HL-60 (cell line): ENCODE measurements at regions not wholly inside any gene's neighbourhood (a gene's known extent, or its start where the extent isn't known, plus 50 kb on each side); places are given as distances from the start of the nearest gene placed in this dataset.

Source experiments
- DNase-seq, 2 experiments: peaks; one replicate each; pipeline ENCODE4 v3.0.0-alpha.2; 2010 to 2020; ENCODE audit warnings: low read depth in 1 of 2, low spot score in 1 of 2
- H3K27ac ChIP-seq: fragments of 250-450 bp; sonication (Bioruptor Pico); replicated peaks from 2 replicates; pipeline ENCODE4 v1.5.1; 2020; ENCODE audit warnings: mild to moderate bottlenecking, moderate library complexity
- H3K27me3 ChIP-seq: fragments of 250-450 bp; sonication (Bioruptor Pico); 2 replicates; pipeline ENCODE4 v1.5.1; 2021; ENCODE audit warnings: mild to moderate bottlenecking, moderate library complexity; ENCODE audit not compliant: insufficient read depth, poor library complexity, severe bottlenecking
- H3K4me3 ChIP-seq: replicated peaks from 2 replicates; pipeline ENCODE4 v1.5.1; 2011; ENCODE audit warnings: mild to moderate bottlenecking, control low read depth, low read length; ENCODE audit not compliant: insufficient read depth
- CTCF ChIP-seq: IDR thresholded peaks from one replicate; pipeline ENCODE4 v1.5.1; 2011; ENCODE audit warnings: low read length, control low read depth, inconsistent platforms; ENCODE audit not compliant: insufficient read depth
- GABPA ChIP-seq: IDR thresholded peaks from 2 replicates; pipeline ENCODE4 v1.6.1; 2012; ENCODE audit warnings: low read depth
- POLR2AphosphoS5 ChIP-seq: IDR thresholded peaks from 2 replicates; pipeline ENCODE4 v1.6.1; 2012; ENCODE audit warnings: low read depth
- REST ChIP-seq: IDR thresholded peaks from 2 replicates; pipeline ENCODE4 v1.6.1; 2012; ENCODE audit warnings: low read depth; ENCODE audit not compliant: insufficient replicate concordance
- SPI1 ChIP-seq: IDR thresholded peaks from 2 replicates; pipeline ENCODE4 v1.6.1; 2012; ENCODE audit warnings: low read depth, mild to moderate bottlenecking, borderline replicate concordance

- TF ChIP-seq GABPA = no peak
- DNase-seq = no peak
Observed at GRCh38 chr13:33758113-33758512, 59.8 kb upstream of the RFC3 start.

GRCh38 chr13:33761740-33762139 is 56.2 kb upstream of the RFC3 start:
- H3K27me3 ChIP-seq = no peaks in the 10 kb centered on the region
- no peak overlapping the region for H3K4me3 ChIP-seq
- no peak for DNase-seq
- H3K27ac ChIP-seq = no peak overlapping the region
- TF ChIP-seq SPI1 = no peak
- no peak for TF ChIP-seq REST
- TF ChIP-seq CTCF = no peak
- TF ChIP-seq POLR2AphosphoS5 = no peak
- no peak for TF ChIP-seq GABPA

More at GRCh38 chr13:33758113-33758512, 59.8 kb upstream of the RFC3 start:
- H3K27ac ChIP-seq = no peak overlapping the region
- H3K4me3 ChIP-seq = no peak overlapping the region
- no peaks in the 10 kb centered on the region for H3K27me3 ChIP-seq

- H3K4me3 ChIP-seq = no peak overlapping the region
- TF ChIP-seq SPI1 = no peak
- no peak for TF ChIP-seq GABPA
- TF ChIP-seq REST = no peak
- TF ChIP-seq POLR2AphosphoS5 = no peak
- TF ChIP-seq CTCF = no peak
- DNase-seq = no peak
- no peak overlapping the region for H3K27ac ChIP-seq
- H3K27me3 ChIP-seq = no peaks in the 10 kb centered on the region
Observed at GRCh38 chr13:33763021-33763420, 54.9 kb upstream of the RFC3 start.

- DNase-seq = no peak
- TF ChIP-seq GABPA = no peak
- TF ChIP-seq REST = no peak
- no peak for TF ChIP-seq POLR2AphosphoS5
- no peak for TF ChIP-seq SPI1
- TF ChIP-seq CTCF = no peak
- Histone ChIP-seq H3K27me3 (no peaks in the 10 kb centered on the region), H3K27ac (no peak overlapping the region), H3K4me3 (no peak overlapping the region)
Observed at GRCh38 chr13:33764716-33765115, 53.2 kb upstream of the RFC3 start.
